HG02571 (cell line): ENCODE measurements at regions not wholly inside any gene's neighbourhood (a gene's known extent, or its start where the extent isn't known, plus 50 kb on each side); places are given as distances from the start of the nearest gene placed in this dataset.

Source experiments
- ATAC-seq: cut with Tn5 transposase; IDR thresholded peaks from one replicate; pipeline ENCODE4 v1.9.1; 2021; ENCODE audit warnings: mild to moderate bottlenecking, moderate library complexity; ENCODE audit not compliant: unreplicated experiment

DNA sequence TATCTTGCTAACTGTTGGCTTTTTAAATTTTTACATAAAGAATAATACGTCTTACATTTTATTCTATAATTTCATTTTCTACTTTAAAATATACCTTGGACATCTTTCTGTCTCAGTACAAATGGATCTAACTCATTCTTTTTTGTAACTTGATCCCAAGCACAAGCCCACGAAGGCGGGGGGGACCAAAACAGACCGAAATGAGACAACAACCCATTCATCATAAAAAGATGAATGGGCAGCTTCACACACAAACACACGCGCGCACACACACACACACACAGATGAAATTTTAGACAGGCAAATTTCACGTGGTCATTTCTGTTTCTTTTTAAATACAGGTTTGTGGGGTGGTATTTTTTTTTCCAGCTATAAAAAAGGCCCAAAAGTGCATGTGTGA is 271.3 kb upstream of the TOPAZ1 start:
- ATAC-seq = no peak

- no peak for ATAC-seq
These were observed 270.8 kb upstream of the TOPAZ1 start for GRCh38 chr3:43970920-43971319.

DNA sequence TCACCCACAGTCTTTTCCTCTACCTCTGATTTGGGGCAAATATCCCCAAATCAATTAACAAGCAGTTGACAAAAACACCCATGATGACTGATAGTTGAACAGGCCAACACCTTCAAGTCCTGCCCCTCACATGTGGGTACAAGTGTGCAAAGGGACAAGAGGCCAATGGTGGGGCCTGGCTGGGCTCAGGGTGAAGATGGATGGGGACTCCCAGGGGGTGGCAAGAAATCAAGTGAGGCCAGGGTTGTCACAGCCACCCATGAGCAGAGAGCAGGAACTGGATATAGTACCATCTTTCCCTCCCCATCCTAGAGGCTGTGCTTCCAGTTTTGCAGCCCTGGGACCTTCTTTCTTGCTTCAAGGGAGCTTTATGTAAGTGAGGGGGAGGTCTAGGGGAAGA is 270.2 kb upstream of the TOPAZ1 start:
- ATAC-seq = no peak

GRCh38 chr3:43978708-43979107 is 263.0 kb upstream of the TOPAZ1 start:
- no peak for ATAC-seq

DNA sequence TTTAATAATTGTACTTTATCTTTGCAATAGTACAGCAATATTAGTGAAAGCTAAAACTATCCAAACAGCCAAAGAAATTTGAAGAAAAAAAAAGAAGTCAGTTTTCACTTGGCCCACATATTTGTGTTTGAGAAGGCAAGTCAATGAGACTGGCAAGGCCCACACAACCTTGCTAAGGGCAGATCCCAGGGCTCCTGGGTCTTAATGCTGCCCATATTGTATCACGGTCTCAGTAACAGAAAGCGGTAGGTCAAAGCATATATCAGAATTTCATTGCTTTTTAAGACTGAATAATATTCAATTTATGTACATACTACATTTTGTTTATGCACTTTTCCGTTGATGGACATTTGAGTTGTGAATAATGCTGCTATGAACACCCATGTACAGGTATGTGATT is 262.0 kb upstream of the TOPAZ1 start:
- ATAC-seq = no peak

DNA sequence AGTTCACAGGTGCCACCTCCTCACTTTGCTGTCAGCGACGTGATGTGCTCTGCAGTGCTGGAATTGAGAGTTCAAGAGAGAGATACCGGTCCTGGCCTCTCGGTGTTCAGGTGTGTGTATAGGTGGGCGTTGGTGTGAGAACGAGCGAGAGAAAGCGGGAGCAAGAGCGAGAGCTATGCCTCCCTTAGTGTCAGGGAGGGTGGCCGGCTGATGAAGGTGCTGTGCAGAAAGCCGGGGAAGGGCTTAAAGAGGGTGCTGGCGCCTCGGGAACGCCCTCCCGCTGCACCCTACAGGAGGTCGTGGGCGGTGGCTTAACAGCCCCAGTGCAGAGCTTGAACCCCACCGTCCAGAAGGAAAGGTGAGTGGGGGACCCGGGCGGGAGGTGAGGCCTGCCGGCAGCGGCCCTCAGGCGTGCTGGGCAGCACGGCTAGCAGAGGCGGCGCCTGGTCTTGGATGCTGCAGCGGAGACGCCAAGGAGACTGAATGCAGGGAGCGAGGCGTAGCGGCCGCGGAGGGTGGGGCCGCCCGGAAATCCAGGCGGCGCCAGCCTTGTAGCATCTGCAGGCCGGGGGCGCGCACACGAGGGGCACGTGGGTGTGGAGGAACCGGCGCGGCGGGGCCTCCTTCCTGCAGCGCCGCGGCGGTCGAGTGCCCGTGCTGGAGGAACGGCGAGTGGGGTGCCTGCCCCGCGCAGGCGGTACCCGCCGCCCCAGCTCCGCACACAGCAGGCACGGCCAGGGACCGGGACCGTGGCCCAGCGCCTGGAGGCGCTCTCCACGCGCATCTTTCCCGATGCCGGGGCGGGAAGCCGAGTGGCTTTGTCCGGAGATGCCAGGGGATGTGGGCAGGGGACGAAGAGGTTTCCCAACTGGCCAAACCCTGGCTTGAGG is 246.8 kb upstream of the TOPAZ1 start:
- no peak for ATAC-seq

- ATAC-seq = no peak
These were observed 245.9 kb upstream of the TOPAZ1 start for GRCh38 chr3:43995547-43996378.

- ATAC-seq = no peak
These were observed 245.0 kb upstream of the TOPAZ1 start for GRCh38 chr3:43996379-43997301.

DNA sequence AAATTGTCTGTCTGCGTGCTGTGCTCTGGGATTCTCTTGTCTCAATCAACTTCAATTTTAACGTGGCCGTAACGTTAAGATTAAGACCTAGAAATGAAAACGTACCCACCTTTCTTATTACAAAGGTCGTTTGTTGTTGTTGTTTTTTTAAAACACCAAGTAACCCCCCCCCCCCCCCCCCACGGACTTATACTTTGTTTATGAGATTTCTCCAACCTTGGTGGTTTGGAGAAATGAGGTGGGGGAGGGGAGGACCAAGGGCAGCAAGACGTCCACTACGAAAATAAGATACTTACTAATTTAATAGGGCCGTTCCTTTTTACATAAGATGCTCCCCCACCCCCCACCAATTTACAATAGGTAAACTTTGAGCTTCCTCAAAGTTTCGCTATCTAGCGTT is 244.4 kb upstream of the TOPAZ1 start:
- no peak for ATAC-seq

DNA sequence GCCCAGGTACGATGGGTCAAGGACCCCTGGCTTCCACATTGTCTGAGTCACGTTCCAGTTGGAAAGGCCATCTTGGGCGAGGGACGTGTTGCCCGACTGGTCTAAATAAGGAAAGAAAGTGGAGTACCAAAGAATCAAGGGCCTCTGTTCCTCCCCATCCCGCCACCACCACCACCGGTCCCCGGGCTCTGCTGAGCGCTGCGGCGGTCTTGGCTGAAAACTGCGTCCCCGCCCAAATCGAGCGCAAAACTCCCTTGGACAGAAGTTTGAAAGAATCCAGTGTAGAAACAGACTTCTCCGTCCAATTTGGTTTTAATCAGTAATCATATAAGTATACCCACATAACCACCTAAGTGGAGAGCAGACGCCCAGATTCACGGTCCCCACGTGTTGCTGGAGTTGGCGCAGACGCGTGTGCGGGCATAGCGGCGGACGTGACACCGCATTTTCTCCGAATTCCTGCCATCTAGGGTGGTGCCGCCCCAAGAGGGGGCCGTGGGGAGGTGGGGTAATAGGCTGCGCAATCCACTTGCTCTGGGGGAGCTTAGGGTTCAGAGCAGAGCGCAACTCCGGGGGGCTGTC is 243.8 kb upstream of the TOPAZ1 start:
- no peak for ATAC-seq

- ATAC-seq = no peak
These were observed 243.3 kb upstream of the TOPAZ1 start for GRCh38 chr3:43998370-43998835.

DNA sequence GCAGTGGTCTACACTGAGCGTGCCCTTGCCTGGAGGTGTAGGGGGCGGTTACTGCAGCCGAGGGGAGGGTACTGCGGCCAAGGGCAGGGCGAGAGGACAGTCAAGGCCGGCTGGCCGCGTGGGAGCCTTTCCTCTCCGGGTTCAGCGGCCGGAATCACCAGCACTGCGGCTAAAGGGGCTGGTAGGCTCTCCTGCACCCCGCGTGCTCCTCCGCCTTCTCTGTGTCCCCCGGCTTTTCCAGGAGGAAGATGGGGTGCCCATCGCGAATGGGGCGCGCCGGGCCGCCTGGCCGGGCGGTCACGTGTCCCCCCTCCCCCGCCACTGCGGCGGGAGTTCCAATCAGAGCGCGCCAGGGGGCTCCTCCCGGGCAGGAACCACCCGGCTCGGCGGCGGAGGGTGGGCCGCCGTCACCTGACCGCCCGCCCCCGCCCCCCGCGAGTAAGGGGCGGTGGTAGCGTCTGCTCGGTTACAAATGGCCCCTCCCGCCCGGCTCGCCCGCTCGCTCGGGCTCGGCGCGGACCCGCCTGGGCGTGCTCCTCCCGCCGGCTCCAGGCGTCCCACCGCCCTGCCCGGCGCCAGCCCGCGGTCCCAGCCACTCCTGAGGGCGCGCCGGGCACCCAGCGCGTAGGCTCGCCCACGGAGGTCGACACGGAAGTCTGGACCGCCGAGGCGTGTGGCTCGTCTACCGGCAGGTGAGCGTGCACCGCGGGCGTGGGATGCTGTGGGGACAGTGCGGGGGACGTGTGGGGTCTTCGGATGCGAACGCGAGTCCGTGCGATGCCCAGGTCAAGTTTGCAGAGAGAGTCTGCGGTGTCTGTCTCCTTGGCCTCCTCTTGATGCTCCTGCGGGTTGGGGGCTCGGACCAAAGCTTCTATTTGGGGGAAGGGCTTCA is 242.6 kb upstream of the TOPAZ1 start:
- peak; percentile 38 for ATAC-seq

GRCh38 chr3:43999728-44000319 is 241.9 kb upstream of the TOPAZ1 start:
- ATAC-seq = no peak

GRCh38 chr3:44000586-44000985 is 241.1 kb upstream of the TOPAZ1 start:
- no peak for ATAC-seq

- no peak for ATAC-seq
These were observed 240.6 kb upstream of the TOPAZ1 start for GRCh38 chr3:44001072-44001471.

- ATAC-seq = no peak
These were observed 237.9 kb upstream of the TOPAZ1 start for GRCh38 chr3:44003801-44004200.

DNA sequence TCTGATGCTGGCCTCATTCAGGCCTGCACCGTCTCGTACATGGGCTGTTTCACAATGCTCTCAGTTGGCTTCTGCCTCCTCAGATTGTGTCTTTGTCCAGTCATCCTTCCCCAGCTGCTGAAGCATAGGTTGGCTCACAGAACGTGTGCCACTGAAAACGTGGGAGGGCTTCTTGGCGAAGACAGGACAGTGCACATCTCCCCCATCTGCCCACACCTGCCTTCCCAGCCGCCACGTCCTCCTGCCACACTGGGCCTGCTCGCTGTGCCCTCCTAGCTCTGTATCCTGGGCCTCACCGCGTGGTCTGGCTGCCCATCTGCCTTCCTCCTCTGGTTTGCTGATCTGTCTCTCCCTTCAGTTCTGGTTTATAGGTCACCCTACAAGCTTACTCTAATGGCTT is 230.0 kb upstream of the TOPAZ1 start:
- no peak for ATAC-seq

- no peak for ATAC-seq
These were observed 229.4 kb upstream of the TOPAZ1 start for GRCh38 chr3:44012160-44012899.
